B cell (primary cell): ENCODE measurements at regions not wholly inside any gene's neighbourhood (a gene's known extent, or its start where the extent isn't known, plus 50 kb on each side); places are given as distances from the start of the nearest gene placed in this dataset.

Experiments used
- ATAC-seq: fragments of 200-7000 bp; cut with Tn5 transposase; one replicate; pipeline ENCODE4 v1.10.0; 2021; ENCODE audit warnings: low read depth, mild to moderate bottlenecking, moderate number of reproducible peaks, moderate library complexity
- CTCF ChIA-PET: fragments of 350-600 bp; sonication (Branson Sonifier 250); formaldehyde crosslinking; loops from one replicate; lab custom pipeline; 2021; ENCODE audit warnings: antibody characterized with exemption, inconsistent platforms; lab: Charles Lee
- POLR2A ChIA-PET: fragments of 350-600 bp; sonication (Branson Sonifier 250); formaldehyde crosslinking; loops from one replicate; lab custom pipeline; 2021; ENCODE audit warnings: antibody characterized with exemption; lab: Charles Lee
- DNase-seq: peaks from one replicate; pipeline ENCODE4 v3.0.0; 2013
- H2AFZ ChIP-seq: 2 replicates; pipeline ENCODE4 v1.6.1; 2012; ENCODE audit warnings: mild to moderate bottlenecking, low read depth, low read length; ENCODE audit not compliant: insufficient read depth, poor library complexity, severe bottlenecking
- H3K27ac ChIP-seq, 2 donors: 1 replicate in 1 of 2; 2 replicates in 1 of 2; pipeline ENCODE4 v1.5.1; 2012 to 2013; ENCODE audit warnings: low read length in 2 of 2, mild to moderate bottlenecking in 2 of 2, moderate library complexity in 1 of 2
- H3K27me3 ChIP-seq, 4 experiments: fragments of 200-600 bp in 1 of 4; sonication (generic) in 1 of 4; replicated peaks in 1 of 4; 1 replicate in 2 of 4; 2 replicates in 2 of 4; pipeline versions ENCODE4 v1.6.1 to v1.7.0; 2013 to 2016; ENCODE audit warnings: low read length in 3 of 4, mild to moderate bottlenecking in 2 of 4, mixed read lengths in 1 of 4, moderate library complexity in 1 of 4; ENCODE audit not compliant: insufficient read depth in 4 of 4, control insufficient read depth in 3 of 4; ENCODE audit errors: control extremely low read depth in 1 of 4
- H3K36me3 ChIP-seq, 2 experiments: replicated peaks in 1 of 2; 1 replicate in 1 of 2; 2 replicates in 1 of 2; pipeline versions ENCODE4 v1.6.1 to v1.7.1; 2013; ENCODE audit warnings: low read length in 1 of 2; ENCODE audit not compliant: insufficient read depth in 2 of 2, control insufficient read depth in 1 of 2; ENCODE audit errors: control extremely low read depth in 1 of 2, extremely low read depth in 1 of 2
- H3K4me1 ChIP-seq, 2 donors: fragments of 200-600 bp in 1 of 2; sonication (generic) in 1 of 2; 1 replicate in 1 of 2; 2 replicates in 1 of 2; pipeline versions ENCODE4 v1.5.1 to v1.6.1; 2013 to 2017; ENCODE audit warnings: low read length in 2 of 2; ENCODE audit not compliant: control insufficient read depth in 2 of 2, insufficient read depth in 2 of 2
- H3K4me2 ChIP-seq: replicated peaks from 2 replicates; pipeline ENCODE3; 2012; ENCODE audit warnings: mild to moderate bottlenecking, low read depth, low read length; ENCODE audit not compliant: poor library complexity, severe bottlenecking
- H3K4me3 ChIP-seq, 5 experiments: fragments of 200-600 bp in 1 of 5; sonication (generic) in 1 of 5; 1 replicate in 3 of 5; 2 replicates in 2 of 5; pipeline versions ENCODE4 v1.5.1 to v1.7.0; 2011 to 2016; ENCODE audit warnings: low read length in 4 of 5, mild to moderate bottlenecking in 4 of 5, low read depth in 2 of 5, control low read depth in 1 of 5, moderate library complexity in 1 of 5; ENCODE audit not compliant: insufficient read depth in 1 of 5; ENCODE audit errors: control extremely low read depth in 1 of 5, extremely low read depth in 1 of 5
- H3K79me2 ChIP-seq: fragments of 200-600 bp; sonication (generic); one replicate; pipeline ENCODE4 v1.6.0; 2016; ENCODE audit warnings: low read length; ENCODE audit not compliant: control insufficient read depth, insufficient read depth
- H3K9ac ChIP-seq: fragments of 200-600 bp; sonication (generic); 2 replicates; pipeline ENCODE4 v1.6.1; 2017; ENCODE audit warnings: mild to moderate bottlenecking, low read length, moderate library complexity
- H3K9me3 ChIP-seq, 3 donors: one replicate each; pipeline versions ENCODE4 v1.6.1 to v1.7.1; 2013; ENCODE audit warnings: low read length in 2 of 3; ENCODE audit not compliant: control insufficient read depth in 2 of 3, insufficient read depth in 1 of 3; ENCODE audit errors: control extremely low read depth in 1 of 3
- H4K20me1 ChIP-seq: 2 replicates; pipeline ENCODE4 v1.6.0; 2012; ENCODE audit warnings: mild to moderate bottlenecking, low read length; ENCODE audit not compliant: insufficient read depth, control insufficient read depth, poor library complexity, severe bottlenecking
- H3K27ac Mint-ChIP-seq: one replicate; pipeline ENCODE4 v1.8.0; 2021; ENCODE audit warnings: mixed read lengths
- H3K27me3 Mint-ChIP-seq: one replicate; pipeline ENCODE4 v1.8.0; 2021; ENCODE audit warnings: mixed read lengths
- H3K4me1 Mint-ChIP-seq: one replicate; pipeline ENCODE4 v1.8.0; 2021; ENCODE audit warnings: mixed read lengths
- H3K4me3 Mint-ChIP-seq: one replicate; pipeline ENCODE4 v1.8.0; 2021; ENCODE audit warnings: mixed read lengths
- H3K9me3 Mint-ChIP-seq: one replicate; pipeline ENCODE4 v1.8.0; 2022; ENCODE audit warnings: mixed read lengths; ENCODE audit not compliant: insufficient read depth
- CTCF ChIP-seq: fragments of 200-600 bp; IDR thresholded peaks from one replicate; pipeline ENCODE4 v1.8.0; 2022; ENCODE audit warnings: antibody characterized with exemption, mild to moderate bottlenecking
- EZH2 ChIP-seq: IDR thresholded peaks from 2 replicates; pipeline ENCODE4 v1.6.1; 2012; ENCODE audit warnings: borderline replicate concordance, low read depth, mild to moderate bottlenecking, moderate library complexity, low read length; ENCODE audit not compliant: insufficient read depth, poor library complexity, severe bottlenecking
- WGBS: methylation state at CpG from one replicate; pipeline ENCODE4 v1.1.5; 2013; ENCODE audit warnings: missing lambda C conversion rate; ENCODE audit not compliant: insufficient coverage; 5-methylcytosine and 5-hydroxymethylcytosine counted together
- intact Hi-C: fragments of 100-400 bp; cut with micrococcal nuclease; formaldehyde crosslinking; loops from one replicate; pipeline ENCODE4 v1.10.0; 2022

GRCh38 chr21:36647279-36648093 is 51.4 kb upstream of the SIM2 start:
- intact Hi-C loops, result no loop called here
- H4K20me1 ChIP-seq, result no peaks in the 10 kb centered on the region
- no peak overlapping the region for H3K4me3 ChIP-seq
- 58% methylated on average over 5 of the region's 15 CpGs for WGBS
- ChIA-PET POLR2A (no interaction called here), CTCF (interaction anchor here (1.2 kb wide), 1 partner anchor 17 kb away, joined by 4 read pairs; no protein-coding TSS in a partner anchor)
- no peak overlapping the region for H3K4me2 ChIP-seq
- Mint-ChIP-seq H3K4me3 (no peak overlapping the region), H3K4me1 (no peaks in the 10 kb centered on the region), H3K27me3 (peaks cover 16% of the 10 kb centered on the region), H3K27ac (no peak overlapping the region), H3K9me3 (peaks cover 4% of the 10 kb centered on the region)
- H3K9me3 ChIP-seq, result peaks cover 0 to 3% (median 0%) of the 10 kb centered on the region in 3 donors
- no peaks in the 10 kb centered on the region for H3K79me2 ChIP-seq
- no peak overlapping the region for H3K9ac ChIP-seq
- H3K4me1 ChIP-seq, result no peaks in the 10 kb centered on the region
- peaks cover 0 to 2% (median 0%) of the 10 kb centered on the region in 4 experiments for H3K27me3 ChIP-seq
- TF ChIP-seq CTCF (no peak), EZH2 (no peak)
- ATAC-seq (no peak), DNase-seq (no peak)
- no peaks in the 10 kb centered on the region for H3K36me3 ChIP-seq
- no peak overlapping the region for H2AFZ ChIP-seq
- H3K27ac ChIP-seq, result no peak overlapping the region
